ENCODE measurements at regions not wholly inside any gene's neighbourhood (a gene's known extent, or its start where the extent isn't known, plus 50 kb on each side); places are given as distances from the start of the nearest gene placed in this dataset.

- Histone ChIP-seq H3K4me1 (ENCODE audit: control insufficient read depth in 1 of 2, insufficient read depth in 2 of 2, low read length in 2 of 2) (no peaks in the 10 kb centered on the region), H3K9ac (ENCODE audit: insufficient read depth, low read length, poor library complexity, severe bottlenecking) (no peak overlapping the region), H3K79me2 (ENCODE audit: insufficient read depth, low read length) (no peaks in the 10 kb centered on the region), H3K9me3 (replicated peaks in 1 of 2; ENCODE audit: control insufficient read depth in 1 of 2, insufficient read depth in 1 of 2, low read length in 2 of 2) (peaks cover 4 to 18% of the 10 kb centered on the region in 2 donors), H2AFZ (ENCODE audit: insufficient read depth, low read depth, low read length, poor library complexity, severe bottlenecking) (no peak overlapping the region), H3K27ac (ENCODE audit: low read depth in 1 of 2, low read length in 2 of 2) (no peak overlapping the region), H3K27me3 (ENCODE audit: control insufficient read depth in 2 of 2, insufficient read depth in 2 of 2, low read length in 2 of 2) (no peaks in the 10 kb centered on the region), H3K4me2 (replicated peaks; ENCODE audit: extremely low read depth, low read length, poor library complexity, severe bottlenecking) (no peak overlapping the region), H3K4me3 (replicated peaks in 1 of 3; ENCODE audit: low read depth in 2 of 3, low read length in 3 of 3) (no peak overlapping the region), H4K20me1 (ENCODE audit: insufficient read depth, low read length) (no peaks in the 10 kb centered on the region), H3K36me3 (replicated peaks in 1 of 2; ENCODE audit: control insufficient read depth in 1 of 2, insufficient read depth in 2 of 2, low read length in 2 of 2) (no peaks in the 10 kb centered on the region)
- intact Hi-C loops (cut with micrococcal nuclease): no loop called here
- Mint-ChIP-seq H3K36me3 (no peaks in the 10 kb centered on the region), H3K4me3 (no peak overlapping the region), H3K27ac (no peak overlapping the region), H3K4me1 (no peaks in the 10 kb centered on the region), H3K27me3 (ENCODE audit: low read depth in 3 of 3) (peaks cover 0 to 2% (median 0%) of the 10 kb centered on the region in 3 donors), H3K9me3 (peaks cover 0 to 18% (median 15%) of the 10 kb centered on the region in 7 donors)
- no peak for DNase-seq
- TF ChIP-seq, protein P1, sequence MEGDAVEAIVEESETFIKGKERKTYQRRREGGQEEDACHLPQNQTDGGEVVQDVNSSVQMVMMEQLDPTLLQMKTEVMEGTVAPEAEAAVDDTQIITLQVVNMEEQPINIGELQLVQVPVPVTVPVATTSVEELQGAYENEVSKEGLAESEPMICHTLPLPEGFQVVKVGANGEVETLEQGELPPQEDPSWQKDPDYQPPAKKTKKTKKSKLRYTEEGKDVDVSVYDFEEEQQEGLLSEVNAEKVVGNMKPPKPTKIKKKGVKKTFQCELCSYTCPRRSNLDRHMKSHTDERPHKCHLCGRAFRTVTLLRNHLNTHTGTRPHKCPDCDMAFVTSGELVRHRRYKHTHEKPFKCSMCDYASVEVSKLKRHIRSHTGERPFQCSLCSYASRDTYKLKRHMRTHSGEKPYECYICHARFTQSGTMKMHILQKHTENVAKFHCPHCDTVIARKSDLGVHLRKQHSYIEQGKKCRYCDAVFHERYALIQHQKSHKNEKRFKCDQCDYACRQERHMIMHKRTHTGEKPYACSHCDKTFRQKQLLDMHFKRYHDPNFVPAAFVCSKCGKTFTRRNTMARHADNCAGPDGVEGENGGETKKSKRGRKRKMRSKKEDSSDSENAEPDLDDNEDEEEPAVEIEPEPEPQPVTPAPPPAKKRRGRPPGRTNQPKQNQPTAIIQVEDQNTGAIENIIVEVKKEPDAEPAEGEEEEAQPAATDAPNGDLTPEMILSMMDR (IDR thresholded peaks at IDR 0.05): no peak
Measured at GRCh38 chr2:193539188-193539587, 1344.5 kb upstream of the TMEFF2 start.

DNA sequence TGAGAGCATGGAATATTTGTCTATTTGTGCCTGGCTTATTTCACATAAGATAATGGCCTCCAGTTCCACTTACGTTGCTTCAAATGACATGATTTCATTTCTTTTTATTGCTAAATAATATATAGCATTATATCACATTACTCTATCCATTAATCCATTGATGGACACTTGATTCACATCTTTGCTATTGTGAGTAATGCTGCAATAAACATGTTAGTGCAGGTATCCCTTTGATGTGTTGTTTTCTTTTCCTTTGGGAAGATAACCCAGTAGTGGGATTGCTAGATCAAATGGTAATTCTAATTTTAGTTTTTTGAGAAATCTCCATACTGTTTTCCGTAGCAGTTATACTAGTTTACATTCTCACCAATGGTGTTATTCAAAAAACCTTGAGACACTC, 1343.3 kb upstream of the TMEFF2 start:
- WGBS (ENCODE audit: insufficient coverage): 100% methylated on average over 1 of the region's 2 CpGs
- no peak overlapping the region for H3K4me3 Mint-ChIP-seq
- Histone ChIP-seq H3K4me3 (replicated peaks in 1 of 3; ENCODE audit: low read depth in 2 of 3, low read length in 3 of 3) (no peak overlapping the region), H3K79me2 (ENCODE audit: insufficient read depth, low read length) (no peaks in the 10 kb centered on the region), H3K36me3 (replicated peaks in 1 of 2; ENCODE audit: control insufficient read depth in 1 of 2, insufficient read depth in 2 of 2, low read length in 2 of 2) (no peaks in the 10 kb centered on the region), H2AFZ (ENCODE audit: insufficient read depth, low read depth, low read length, poor library complexity, severe bottlenecking) (no peak overlapping the region), H3K4me2 (replicated peaks; ENCODE audit: extremely low read depth, low read length, poor library complexity, severe bottlenecking) (no peak overlapping the region), H3K4me1 (ENCODE audit: control insufficient read depth in 1 of 2, insufficient read depth in 2 of 2, low read length in 2 of 2) (no peaks in the 10 kb centered on the region), H3K27me3 (ENCODE audit: control insufficient read depth in 2 of 2, insufficient read depth in 2 of 2, low read length in 2 of 2) (no peaks in the 10 kb centered on the region), H4K20me1 (ENCODE audit: insufficient read depth, low read length) (no peaks in the 10 kb centered on the region), H3K9me3 (replicated peaks in 1 of 2; ENCODE audit: control insufficient read depth in 1 of 2, insufficient read depth in 1 of 2, low read length in 2 of 2) (peaks cover 4 to 18% of the 10 kb centered on the region in 2 donors), H3K27ac (ENCODE audit: low read depth in 1 of 2, low read length in 2 of 2) (no peak overlapping the region), H3K9ac (ENCODE audit: insufficient read depth, low read length, poor library complexity, severe bottlenecking) (no peak overlapping the region)
- H3K9me3 Mint-ChIP-seq: peaks cover 0 to 16% (median 11%) of the 10 kb centered on the region in 7 donors
- TF ChIP-seq, protein P1 (IDR thresholded peaks at IDR 0.05): no peak
- H3K4me1 Mint-ChIP-seq: no peaks in the 10 kb centered on the region
- H3K36me3 Mint-ChIP-seq: no peaks in the 10 kb centered on the region
- H3K27me3 Mint-ChIP-seq (ENCODE audit: low read depth in 3 of 3): peaks cover 0 to 2% (median 0%) of the 10 kb centered on the region in 3 donors
- no peak for DNase-seq
- intact Hi-C loops (cut with micrococcal nuclease): no loop called here
- H3K27ac Mint-ChIP-seq: no peak overlapping the region

Data from CD14-positive monocyte (primary cell).